Stimulated activated CD4-positive, alpha-beta T cell treated with anti-CD3 and anti-CD28 coated beads, TNF-alpha, amount 100 ng/mL, for 48 hours (primary cell): ENCODE measurements at regions not wholly inside any gene's neighbourhood (a gene's known extent, or its start where the extent isn't known, plus 50 kb on each side); places are given as distances from the start of the nearest gene placed in this dataset.

Source experiments
- DNase-seq, 3 donors: peaks; one replicate each; pipeline ENCODE4 v3.0.0-alpha.2; 2020; ENCODE audit warnings: low read depth in 3 of 3

DNA sequence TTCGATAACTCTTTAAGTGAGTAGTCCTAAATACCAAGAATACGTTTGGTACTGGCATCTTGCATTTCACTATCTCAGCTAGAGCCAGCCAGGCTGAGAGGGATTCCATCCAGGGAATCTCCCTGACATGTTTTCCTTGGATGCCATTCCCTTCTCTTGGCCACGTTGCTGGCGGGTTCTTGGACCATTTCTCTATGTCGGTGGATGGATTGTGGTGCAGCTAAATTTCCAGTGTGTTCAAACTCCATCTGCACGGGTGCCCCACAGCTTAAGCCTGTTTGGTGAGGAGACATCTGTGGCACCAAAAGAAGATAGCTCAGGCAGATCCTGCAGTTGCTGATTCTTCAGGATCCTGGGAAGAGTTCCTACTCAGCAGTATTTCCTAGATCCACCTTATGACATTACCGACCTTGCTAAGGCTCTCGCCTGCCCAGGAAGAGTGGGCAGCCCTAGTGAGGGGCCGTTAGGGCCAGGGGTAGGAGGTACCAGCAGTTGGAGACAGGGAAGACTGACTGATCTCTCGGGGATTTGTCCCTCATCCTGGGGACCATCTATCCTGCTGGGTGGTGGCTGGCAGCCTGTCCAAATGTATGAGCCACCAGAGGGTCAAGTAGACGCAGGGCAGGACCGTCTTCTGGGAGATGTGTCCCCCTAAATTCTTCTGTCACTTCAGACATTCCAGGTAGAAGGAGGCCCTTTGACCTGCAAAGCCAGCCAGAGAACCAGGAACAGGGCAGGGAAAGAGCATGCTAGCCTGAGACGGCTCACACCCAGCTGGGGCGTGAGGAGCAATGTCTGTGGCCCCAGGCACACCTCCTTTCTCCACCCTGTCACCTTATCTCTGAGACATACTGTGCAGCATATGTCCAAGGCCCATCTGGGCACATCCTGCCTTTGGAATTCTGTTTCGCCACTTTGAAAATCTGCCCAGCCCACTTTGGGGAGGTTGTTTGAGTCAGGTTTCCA lies 72.6 kb upstream of the CAPRIN2 start:
- DNase-seq = no peak

DNA sequence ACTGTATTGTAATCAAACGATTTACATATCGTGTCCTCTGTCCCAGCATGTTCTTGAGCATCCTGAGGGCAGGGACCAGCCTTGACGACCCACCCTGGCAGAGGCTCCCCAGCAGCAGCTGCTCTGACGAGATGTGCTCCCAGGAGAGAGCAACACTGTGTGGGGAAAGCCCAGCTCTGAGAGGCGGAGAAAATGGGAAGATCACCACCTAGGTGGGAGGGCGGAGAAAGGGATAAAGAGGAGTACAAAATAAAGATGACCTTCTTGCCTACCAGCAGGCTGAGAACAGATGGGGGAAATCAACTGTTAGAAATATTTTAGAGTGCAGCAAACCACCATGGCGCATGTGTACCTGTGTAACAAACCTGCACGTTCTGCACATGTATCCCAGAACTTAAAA lies 71.5 kb upstream of the CAPRIN2 start:
- DNase-seq = no peak

DNA sequence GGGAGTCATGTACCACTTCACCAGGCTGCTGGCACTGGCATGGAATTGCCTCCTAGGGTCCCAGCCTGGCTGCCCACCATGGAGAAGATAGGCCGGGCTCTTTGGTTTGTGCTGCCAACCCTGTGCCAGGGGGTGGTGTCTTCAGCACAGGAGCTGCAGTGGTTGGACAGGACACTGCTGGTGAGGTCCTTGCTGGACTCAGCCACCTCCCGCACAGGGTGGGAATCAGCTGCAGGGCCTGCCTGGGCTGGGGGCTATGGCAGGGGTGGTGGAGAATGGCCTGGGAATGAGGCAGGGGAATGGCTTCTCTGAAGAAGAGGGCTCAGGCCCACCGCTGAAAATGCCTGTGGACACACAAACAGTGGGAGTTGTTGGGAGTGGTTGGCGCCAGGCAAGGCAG lies 70.6 kb upstream of the CAPRIN2 start:
- DNase-seq = no peak

DNA sequence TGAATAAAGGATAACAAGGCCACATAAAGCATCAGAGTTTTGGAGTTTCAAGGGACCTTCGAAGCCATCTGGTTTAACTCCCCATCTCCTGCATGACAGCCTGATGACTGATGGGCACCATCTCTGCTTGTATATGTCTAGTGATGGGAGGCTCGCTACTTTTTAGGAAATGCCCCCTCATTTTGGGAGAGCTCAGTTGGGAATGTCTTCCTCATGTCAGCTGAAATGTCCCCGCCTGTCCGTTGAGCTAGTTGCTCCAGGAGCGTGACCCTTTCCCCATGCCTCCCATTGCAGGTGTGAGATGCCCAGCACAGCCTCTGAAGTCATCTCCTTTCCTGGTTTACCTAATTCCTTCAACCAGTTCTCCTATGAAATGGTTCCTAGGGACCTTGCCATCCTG lies 69.6 kb upstream of the CAPRIN2 start:
- no peak for DNase-seq

DNA sequence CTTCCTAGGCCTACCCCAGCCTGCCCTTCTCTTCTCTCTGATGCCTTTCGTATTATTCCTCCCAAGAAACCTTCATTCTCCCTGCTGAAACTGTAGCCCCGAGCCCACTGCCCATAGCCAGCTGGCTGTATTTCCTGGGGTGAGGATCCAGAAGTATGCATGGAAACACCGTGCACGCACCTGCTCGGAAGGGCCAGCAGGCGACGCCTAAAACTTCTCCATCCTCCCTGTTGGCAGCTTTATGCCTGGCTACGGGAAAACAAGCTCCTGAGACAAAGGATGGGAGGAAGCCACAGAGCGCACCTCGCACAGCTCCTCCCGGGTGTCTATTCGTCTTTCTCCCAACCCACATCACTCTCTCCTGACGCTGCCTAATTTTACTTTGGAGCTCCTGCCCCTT lies 69.0 kb upstream of the CAPRIN2 start:
- no peak for DNase-seq

- peak in 2 of 3 donors; percentile 10 to 33 for DNase-seq
Measured at GRCh38 chr12:30823156-30823699, 68.5 kb upstream of the CAPRIN2 start.

DNA sequence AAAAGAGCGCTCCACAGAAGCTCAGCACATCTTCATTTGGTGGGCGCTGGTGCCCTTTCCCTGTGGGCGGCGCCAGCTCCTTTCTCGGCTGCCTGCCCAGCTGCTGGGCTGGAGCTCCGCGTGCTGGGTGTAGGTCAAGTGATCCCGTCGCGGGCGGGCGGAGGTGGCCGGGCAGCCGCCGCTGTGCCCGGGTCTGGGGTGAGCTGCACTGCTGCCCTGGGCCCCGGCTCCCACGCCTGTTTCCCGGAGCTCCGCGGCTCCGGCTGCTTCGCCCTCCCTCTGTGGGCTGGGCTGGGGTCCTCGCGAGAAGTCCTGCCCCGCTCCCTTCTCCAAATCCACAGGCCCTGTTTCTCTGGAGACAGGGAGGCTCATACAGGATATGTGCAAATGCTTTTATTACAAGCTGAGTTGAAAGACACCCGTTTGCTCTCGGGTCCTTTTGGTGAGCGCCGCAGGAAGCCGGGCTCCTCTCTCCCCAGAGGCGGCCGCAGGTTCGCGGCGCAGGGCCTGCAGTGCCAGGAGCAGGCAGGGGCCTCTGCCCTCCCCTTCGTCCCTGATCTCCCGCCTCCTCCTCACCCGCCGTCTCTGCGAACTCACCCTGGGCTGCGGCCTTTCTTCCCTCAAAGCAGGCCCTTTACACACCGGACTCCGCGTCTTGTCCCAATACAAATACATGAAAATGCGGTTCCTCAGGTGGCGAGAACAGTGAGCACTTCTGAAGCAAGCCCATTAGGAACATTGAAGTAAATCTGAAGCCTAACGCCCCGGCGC lies 67.8 kb upstream of the CAPRIN2 start:
- peak in 1 of 3 donors; percentile 13 for DNase-seq

GRCh38 chr12:30820406-30820946 lies 65.7 kb upstream of the CAPRIN2 start:
- DNase-seq = no peak

DNA sequence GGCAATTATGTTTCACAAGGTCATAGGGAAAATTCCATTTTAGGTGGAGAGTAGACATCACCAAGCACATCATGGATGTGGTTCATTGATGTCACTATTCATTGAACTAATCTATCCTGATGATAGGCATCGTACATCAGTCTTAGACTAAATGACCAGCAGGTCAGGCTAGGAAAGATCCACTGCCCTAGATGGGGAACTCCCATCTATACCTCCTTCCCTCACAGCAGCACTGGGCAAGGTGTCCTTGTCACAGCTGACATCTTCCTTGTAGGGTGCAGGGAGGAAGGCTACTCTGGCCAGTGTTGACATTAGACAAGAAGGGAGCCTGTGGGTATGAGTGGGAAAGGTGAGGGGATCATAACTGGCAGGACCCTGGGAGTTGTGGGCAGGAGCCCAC lies 63.8 kb upstream of the CAPRIN2 start:
- DNase-seq = no peak

GRCh38 chr12:30816742-30817465 lies 62.2 kb upstream of the CAPRIN2 start:
- no peak for DNase-seq

GRCh38 chr12:30814295-30814655 lies 59.5 kb upstream of the CAPRIN2 start:
- no peak for DNase-seq

GRCh38 chr12:30813525-30814294 lies 59.0 kb upstream of the CAPRIN2 start:
- DNase-seq = no peak

DNA sequence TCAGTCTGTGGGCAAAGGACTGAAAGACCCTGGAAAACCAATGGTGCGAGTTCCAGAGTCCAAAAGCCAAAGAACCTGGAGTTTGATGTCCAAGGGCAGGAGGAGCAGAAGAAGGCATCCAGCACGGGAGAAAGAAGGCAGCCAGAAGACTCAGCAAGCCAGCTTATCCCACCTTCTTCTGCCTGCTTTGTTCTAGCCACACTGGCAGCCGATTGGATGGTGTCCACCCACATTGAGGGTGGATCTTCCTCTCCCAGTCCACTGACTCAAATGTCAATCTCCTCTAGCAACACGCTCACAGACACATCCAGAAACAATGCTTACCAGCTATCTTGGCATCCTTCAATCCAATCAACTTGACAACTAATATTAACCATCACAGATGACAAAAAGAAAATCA lies 57.2 kb upstream of the CAPRIN2 start:
- no peak for DNase-seq

DNA sequence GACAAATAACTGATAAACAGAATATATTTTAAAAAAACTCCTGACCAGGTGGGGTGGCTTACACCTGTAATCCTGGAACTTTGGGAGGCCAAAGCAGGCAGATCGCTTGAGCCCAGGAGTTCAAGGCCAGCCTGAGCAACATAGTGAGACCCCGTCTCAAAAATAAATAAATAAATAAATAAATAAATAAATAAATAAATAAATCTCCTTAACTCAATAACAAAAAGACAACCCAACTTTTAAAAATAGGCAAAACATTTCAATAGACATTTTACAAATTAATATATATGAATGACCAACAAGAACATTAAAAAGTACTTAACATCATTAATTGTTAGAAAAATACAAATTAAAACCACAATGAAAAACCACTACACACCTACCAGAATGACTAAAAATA lies 56.2 kb upstream of the CAPRIN2 start:
- no peak for DNase-seq

DNA sequence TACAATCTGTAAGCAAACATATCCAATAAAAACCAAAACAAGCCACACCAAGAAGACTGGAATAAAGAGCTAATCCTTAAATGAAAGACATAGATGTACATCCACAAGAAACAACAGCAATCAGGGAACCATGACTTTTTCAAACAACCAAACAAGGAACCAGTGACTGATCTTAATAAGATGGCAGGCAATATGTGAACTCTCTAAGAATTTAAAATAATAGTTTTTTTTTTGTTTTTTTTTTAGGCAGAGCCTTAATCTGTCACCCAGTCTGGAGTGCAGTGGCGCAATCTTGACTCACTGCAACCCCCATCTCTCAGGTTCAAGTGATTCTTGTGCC lies 52.9 kb upstream of the CAPRIN2 start:
- DNase-seq = no peak

- no peak for DNase-seq
Measured at GRCh38 chr12:30806989-30807694, 52.4 kb upstream of the CAPRIN2 start.

GRCh38 chr12:30805959-30806358 lies 51.2 kb upstream of the CAPRIN2 start:
- no peak for DNase-seq
